Putamen (tissue), 1 donor: ENCODE measurements at regions not wholly inside any gene's neighbourhood (a gene's known extent, or its start where the extent isn't known, plus 50 kb on each side); places are given as distances from the start of the nearest gene placed in this dataset.

ENCODE experiments used
- DNase-seq: peaks from one replicate; pipeline ENCODE4 v3.0.0-alpha.2; 2016; ENCODE audit warnings: low spot score

DNA sequence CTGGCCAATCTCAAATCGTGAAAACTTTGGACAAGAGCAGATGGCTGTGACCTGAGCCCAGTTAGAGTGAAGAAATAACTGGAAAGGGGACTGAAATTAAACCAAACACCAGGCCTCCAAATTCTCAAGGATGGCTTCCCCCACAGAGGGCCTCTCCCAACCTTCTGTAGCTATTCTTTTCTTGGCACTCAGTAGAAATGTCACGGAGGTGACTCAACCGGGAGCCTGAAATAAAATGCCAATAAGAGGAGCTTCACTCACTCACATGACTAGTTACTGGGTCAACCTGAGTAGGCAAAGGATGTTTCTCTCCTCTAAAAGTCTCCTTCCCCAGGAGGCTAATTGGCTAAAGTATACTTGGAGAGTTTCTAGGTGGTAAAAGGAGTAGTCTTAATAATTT, 230.7 kb downstream of the MAF start:
- no peak for DNase-seq

DNA sequence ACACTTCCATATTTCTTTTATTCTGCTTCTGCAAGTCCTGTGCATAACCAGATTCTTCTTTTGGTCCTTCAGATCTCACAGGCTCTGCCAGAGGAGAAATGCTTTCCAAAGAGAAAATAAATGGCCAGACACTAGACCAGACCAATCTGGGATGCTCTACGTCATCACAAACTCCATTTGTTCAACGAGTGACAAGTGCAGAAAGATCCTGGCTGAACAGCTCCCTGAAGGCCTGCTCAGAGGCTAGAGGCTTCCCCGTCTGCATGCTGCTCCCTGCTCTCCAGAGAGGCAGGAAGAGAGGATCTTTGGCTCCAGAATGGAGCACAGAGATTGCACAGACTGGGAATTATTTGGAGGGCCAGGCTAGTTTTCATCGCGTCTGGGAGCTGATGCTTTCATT, 232.7 kb downstream of the MAF start:
- DNase-seq, result no peak

DNA sequence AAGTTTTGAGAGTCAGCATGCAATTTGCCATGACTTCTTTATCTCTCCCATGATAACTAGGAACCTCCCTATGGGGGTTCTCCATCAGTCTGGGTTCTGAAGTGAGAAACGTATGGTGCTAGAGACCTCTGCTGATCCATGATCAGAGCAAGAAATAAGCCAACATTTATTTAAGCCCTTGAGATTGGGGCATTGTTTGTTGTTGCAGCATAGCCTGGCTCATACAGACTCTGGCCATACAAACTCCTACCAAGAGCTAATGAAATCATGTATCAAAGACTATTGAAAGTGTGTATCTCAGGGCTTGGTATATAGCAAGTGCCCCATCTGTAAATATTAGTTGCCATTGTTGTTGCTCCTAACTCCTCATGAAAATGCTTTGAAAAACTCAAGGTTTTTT, 233.9 kb downstream of the MAF start:
- DNase-seq, result no peak

DNA sequence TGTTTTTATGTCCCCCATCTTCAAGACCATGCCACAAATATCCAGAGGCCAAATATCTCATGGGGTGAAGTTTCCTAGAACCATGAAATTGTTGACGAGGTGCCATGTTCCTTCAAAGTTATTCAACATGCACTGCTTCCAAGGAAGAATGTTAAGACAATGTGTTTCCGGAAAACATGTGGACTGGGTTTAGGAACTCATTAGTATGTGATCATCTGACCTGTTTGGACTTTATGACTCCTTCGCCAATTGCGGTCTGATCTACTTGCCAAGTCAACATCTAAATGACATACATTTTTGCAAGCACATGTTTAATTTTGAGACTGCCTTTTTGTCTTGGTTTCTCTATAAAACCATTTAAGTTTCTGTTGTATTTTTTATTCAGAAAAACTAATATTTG, 234.8 kb downstream of the MAF start:
- no peak for DNase-seq

DNA sequence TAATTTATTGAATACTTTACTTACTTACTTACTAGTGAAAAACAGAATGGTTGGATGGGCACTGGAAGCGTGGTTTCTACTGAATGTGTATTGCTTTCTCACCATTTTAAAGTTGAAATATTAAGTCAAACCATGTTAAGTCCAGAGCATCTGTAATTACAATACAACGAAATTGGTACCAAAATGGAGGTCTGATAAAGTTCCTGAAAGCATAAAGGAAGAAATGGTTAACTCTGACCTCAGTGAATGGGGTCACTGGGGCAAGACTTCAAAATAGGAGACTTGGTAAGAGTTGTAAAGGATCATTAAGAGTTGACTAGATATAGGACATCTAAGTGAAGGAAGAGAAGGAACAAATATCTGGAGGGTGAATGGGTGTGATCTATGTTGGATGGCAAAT, 237.1 kb downstream of the MAF start:
- DNase-seq, result no peak

DNA sequence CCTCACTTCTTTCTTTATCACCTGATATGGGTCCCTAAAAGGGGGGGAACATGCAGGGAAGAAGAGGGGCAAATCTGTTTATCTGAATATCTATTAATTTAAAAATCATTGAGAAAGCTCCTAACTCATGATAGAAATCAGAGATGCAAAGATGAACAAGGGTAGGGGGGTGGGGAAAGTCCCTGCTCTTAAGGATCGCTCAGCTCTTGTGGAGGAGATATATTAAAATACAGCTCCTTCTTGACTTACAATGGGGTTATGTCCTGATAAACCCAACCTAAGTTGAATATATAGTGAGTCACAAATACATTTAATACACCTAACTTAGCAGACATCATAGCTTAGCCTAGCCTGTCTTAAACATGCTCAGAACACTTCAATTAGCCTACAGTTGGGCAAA, 237.5 kb downstream of the MAF start:
- DNase-seq, result no peak

DNA sequence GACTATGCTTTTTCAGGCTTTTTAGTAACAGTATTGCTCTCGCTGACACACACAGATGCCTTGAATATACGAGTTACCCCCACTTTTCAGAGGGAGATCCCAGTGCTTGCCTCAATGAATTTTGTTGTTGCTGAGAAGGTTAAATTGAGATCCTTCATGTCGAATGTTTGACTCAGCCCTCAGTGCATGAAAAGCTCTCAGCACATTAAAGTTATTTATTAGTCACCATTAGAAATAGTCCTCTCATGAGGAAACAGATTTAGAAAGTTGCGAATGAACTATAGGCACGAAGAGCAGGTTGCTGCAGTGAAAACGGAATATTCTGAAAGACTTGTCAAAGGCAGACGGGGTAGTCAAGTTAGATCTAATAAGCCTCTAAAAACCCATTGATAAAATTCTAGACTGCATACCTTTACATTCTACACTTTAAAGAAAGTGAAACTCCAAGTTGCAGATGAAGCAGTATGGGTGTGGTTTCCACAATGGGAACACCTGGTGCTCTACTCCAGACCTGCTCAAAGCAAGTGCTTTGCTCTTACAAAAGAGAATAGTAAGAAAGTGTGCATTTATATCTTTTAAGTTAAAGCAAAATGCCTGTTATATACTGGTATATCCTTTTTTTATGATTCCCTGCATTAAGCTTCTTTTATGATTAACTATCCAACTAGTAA, 238.1 kb downstream of the MAF start:
- DNase-seq, result no peak

DNA sequence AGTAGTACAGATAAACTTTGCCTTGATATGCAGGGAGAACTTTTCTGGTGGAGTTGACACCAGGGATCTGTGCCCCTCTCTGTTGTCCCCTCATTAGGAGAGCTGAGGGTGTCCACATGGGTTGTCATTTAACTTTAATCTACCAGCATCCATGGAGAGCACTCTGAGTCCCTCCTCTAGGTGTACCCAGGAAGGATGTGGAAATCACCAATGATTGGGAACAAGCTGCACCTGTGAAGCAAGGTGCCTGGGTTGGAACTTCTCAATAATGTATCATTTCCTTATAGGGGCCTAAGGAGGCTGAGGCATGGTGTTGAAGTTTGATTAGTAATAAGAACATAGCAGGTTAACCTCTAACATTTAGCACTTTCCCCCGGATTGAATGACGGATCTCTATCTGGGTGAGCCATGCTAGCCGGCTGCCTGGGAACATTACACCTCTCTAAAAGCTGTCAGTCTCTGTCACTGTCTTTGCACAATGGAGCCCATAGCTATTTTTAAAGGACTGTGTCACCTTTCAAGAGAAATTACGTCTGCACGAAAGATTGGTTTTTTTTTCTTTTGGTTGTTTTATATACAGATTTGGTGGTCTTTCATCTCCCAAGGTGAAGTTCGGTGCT, 239.3 kb downstream of the MAF start:
- DNase-seq, result no peak

DNA sequence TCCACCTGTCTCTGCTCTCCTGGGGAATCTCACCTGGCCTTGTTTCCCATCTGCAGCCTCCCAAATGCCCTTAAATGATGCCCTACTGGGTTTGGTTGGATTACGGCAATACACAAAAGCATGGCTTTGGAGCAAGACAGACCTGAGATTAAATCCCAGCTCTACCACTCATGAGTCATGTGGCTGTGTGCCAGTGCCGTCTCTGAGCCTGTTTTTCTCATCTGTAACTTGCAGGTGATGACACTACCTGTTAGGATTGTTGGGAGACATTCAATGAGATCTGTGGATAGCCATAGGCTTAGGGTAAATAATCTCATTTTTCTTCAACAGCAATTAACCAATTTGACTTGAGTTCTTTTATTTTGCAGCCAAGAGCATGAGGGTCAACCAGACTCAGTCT, 240.3 kb downstream of the MAF start:
- DNase-seq, result no peak

DNA sequence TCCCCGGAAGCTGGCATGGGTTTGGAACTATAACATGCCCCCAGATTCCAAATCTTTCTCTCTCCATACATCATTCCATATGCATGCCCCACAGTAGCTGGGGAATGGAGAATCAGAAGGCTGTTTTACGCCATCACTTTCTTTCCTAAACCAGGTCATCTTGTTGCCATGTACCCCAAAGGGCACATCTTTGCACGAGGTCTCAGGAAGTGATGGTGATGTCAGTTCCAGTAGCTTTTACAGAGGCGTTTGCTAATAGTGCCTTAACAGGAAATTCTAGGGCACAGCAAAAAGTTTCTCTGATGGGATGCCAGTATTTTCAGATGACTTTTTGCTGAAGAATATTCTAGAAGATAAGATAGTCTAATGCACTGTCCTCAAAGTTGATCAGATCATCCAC, 241.5 kb downstream of the MAF start:
- no peak for DNase-seq

DNA sequence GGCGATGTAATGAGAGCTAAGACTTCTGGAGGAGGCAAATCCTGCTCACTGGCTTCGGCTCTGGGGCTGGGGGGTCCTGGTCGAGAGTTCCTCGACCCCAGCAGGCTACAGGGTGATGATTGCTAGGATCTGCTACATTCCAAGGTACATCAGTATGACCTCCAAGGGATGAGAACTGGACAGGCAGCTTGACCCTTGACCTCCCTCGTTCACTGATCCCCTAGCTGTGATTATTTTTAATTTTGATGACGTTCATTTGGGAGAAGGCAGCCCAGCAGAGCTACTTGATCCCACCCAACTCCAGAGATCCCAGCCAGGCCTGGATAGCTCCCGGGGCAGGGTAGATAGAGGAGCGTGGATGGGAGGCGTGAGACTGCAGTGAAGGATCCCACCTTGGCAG, 242.3 kb downstream of the MAF start:
- no peak for DNase-seq

DNA sequence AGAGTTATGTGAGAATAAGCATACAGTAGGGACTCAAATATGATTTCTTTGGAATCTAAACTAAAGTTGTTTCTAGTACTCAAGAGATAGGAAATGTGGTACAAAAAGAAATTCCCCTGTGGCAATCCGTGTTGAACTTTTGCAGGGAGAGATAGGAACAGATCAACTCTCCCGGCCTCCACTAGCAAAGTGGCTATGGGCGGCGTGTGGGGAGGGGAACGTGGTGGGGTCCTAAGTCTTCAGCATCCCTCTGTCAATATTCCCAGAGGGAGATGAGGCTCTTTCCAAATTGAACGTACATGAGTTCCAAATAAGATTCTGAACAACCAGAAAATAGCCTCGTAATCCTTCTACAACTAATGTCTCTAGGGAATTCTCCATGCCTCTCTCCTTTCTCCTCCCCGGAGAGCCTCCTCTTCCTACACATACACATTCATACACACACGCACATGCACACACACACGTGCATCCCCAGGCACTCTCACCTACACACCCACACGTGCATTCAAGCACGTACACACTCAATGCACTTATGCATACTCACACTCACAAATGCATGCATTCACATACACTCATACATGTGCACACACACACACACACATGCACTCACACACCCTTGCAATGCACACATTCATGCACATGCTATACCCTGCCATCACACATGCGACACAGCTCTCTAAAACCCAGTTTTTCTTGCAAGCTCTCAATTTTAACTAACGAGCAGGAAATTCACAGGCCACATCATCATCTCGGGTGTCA, 244.8 kb downstream of the MAF start:
- no peak for DNase-seq

DNA sequence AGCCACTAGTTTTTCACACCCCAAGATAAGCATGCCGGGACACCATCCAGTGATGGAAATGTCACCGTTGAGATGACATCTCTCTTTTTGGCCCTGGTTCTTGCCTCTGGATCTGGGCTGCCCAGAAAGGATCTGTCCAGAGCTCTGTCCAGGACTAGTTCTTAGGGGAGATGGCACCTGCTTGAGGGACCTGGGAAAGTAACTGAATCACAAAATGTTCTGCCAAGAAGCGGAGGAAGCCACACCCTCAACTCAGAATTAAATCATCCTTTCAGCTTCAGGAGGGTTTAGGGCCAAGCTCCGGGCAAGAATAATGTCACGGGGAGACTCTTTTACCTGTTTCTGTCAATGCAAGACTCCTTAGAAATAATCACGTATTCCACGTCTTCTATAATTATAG, 248.6 kb downstream of the MAF start:
- no peak for DNase-seq

DNA sequence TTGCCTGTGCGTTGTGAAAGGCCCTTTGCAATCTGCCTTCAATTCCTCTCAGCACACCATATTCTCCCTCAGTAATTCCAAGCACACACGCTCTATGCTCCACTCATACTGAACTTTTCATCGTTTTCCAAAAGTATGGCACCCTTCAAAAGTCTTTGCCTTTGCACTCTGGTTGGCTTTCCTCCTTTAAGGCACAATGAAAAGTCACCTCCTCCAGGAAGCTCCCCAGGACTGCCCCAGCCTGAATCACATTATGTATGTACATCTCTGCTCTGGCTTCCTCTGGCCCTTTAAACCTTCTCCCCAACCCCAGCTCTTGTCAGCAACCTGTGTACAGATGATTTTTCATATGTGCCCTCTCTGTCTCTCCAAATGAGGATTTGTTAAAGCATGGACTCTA, 250.7 kb downstream of the MAF start:
- no peak for DNase-seq

DNA sequence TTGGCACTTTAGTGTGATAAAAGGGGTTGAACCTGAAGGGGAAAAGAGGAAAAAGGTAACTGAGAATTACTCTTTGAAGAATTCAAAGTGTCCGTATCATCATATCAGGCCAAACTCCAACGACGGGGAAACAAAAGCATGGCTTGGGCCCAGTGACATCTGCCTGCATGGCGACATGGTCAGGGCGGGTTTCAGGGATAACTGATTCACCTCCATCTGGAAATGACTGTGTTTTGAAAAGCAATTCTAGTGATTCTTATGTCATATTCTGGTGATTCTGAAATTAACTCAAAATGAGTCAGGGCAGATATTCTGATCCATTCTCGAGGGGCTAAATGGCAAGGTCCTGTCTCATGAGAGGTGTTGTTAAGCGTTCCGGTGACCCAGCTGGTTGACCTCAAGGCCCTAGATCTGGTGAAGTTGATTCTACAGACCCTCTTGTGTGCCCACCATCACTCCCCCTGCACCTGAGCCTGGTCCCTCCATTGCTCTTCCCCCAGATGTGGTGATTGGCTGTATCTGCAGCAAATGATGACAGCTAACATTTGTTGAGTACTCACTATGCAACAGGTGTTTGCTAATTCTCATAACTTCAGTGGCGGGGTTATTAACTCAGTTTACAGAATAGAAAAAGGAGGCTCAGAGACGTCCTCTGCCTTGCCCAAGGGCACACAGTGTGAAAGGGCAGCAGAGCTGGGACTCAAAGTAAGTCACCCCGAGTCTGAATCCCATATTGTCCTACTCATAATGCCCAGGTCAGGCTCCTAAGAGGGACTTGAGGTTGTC, 251.8 kb downstream of the MAF start:
- no peak for DNase-seq

DNA sequence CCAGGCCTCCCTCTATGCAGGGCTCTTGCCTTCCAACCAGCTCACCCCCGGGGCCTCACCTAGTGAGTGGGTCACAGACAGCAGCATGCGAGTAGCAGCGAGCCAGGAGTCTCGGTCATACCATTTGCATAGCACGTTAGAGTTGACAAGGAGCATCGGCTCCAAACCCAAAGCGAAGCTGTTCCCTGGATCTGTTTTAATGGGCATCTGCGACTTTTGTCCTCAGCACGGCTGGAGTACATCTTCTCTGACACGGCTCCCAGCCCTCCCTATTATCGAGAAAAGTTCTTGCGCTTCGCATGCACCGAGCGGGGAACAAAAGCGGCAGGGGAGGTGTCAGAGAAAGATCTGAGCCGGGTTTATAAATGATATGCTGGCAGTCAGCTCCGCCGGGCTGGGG, 253.3 kb downstream of the MAF start:
- DNase-seq, result no peak

DNA sequence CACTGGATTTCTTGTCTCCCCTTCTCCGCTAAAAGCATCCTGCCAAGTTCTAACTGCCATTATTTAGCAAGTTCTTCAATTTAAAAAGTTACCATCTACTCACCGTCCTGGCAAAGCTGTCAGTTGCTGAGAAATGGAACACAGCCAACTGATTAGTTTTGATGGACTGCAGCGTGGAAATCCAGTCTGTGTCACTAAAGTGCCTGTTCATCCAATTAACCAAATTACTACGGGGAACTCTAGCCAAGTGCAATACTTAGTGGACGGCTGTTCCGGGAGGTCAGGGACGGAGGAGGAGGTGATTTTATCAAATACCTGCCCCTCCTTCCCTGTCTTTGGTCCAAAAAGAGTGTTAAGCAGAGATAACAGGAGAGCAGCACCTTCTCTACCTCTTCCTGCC, 260.7 kb downstream of the MAF start:
- no peak for DNase-seq

DNA sequence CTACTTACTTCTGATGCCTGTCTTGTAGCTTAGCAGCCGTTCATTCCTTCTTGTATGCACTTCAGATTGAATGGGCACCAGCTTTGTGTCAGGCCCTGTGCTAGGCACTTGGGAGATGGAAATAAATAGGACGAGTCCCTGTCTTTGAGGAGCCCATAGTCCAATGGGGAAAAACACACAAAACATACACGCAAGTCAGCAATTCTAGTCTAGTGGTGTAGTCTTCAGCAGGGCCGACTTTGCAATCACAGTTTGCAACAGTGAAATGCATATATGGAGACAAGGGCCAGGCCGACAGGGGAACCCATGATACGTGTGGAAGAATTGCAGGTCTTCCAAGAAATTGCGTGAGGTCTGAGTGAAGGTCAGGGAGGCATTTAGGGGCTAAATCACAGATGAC, 262.6 kb downstream of the MAF start:
- DNase-seq, result no peak

DNA sequence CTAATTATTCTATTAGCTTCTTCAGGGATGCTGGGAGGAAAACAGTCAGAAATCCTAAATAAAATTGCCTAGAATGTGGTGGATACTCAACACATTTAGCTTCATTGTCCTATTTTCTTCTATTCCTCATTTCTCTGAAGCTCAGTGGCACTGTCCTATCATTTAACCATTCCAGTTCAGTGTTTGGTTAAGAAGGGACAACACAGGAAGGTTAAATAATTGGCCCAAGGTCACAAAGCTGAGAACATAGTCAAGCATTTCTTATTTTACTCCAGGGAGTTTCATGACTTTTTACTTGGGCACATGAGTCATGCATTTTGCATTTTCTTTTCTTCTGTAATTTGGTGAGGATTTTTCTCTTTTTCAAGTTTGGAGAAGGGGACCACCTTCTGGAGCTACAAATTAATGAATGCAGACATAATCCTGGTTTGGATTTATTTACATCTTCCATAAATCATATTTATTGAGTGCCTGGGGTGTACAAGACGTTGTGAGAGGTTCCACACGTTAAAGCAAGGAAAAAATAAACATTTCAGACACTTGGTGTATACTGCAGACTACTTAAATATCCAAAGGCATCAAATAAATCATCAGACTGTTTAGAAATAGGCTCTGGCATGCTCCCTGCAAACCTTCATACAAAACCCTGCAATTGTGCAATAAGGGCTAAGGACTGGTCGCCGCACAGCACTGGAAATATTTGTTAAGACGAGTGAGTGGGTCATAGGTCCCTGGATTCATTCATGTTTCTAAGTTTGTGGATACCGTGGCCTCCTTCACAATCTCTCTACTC, 263.9 kb downstream of the MAF start:
- DNase-seq, result no peak

DNA sequence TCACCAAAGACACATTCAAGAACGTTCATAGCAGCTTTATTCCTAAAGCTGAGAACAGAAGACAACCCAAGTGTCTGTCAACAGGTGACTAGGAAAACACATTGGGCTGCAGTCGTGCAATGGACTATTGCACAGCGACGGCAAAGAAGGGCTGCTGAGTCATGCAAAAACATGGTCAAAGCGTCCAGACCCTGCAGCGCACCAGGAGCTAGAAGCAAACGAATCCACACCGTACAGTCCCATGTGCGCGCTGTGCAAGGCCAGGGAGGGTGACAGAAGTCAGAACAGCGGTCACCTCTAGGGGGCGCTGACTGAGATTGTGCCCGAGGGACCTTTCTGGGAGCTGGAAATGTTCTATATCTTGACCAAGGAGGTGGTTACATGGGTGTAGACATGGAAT, 266.4 kb downstream of the MAF start:
- no peak for DNase-seq

DNA sequence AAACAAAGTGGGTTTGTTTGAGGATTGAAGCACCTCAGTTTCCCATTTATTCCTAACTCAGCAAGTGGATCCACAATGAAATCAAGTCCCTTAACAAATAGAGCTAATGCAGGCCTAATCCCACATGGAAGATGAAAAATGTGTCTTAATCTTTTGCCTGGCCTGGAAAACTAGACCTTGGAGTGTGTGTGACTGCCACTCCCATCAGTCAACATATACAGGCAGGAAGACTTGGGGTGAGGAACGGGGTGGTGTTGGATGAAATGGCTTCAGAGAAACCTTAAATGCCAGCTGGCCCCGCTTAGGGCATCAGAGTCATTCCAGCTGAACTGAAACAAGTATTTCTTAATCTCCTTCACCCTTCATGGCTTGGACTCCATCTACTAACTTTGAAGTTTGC, 269.5 kb downstream of the MAF start:
- DNase-seq, result no peak

DNA sequence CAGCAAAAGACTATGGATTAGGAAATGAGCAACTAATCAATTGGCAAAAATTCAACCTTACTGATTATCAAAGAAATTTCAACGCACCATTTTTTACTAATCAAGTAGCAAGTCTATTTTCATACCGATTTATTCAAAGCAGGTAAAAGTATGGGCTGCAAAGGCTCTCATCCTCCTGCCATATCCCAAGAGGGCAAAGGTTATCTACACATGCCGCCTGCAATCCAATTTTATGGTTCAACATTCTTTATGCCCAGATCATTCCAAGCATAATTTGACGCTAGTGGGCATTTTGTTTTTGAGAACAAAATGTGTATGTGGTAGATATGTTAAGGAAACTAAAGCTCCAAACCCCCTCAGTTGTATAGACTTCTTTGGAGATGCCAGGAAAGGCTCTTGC, 270.6 kb downstream of the MAF start:
- DNase-seq, result no peak
